ENCODE measurements at regions not wholly inside any gene's neighbourhood (a gene's known extent, or its start where the extent isn't known, plus 50 kb on each side); places are given as distances from the start of the nearest gene placed in this dataset.

DNA sequence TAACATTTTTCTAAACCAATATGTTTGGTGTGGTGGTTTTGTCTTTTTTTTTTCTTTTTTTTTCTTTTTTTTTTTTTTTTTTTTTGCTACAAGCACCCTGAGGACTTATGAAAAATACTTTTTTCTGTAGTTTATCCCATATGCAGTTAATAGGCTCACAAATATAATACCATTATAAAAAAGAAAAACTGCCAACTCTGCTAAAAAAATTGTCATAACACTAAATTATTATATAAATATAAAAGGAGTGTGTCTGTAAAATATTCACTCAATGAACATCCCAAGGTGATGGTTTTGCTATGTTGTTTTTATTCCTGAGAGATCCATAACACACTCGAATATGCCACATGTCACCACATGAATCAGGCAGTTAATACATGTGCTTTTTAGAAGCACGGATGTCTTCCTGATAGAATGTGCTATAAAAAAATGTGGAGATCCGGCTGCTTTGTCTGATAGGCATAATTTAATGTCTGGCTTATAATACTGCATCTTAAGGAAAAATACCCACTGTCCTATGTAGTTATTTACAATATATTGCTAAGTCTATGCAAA lies 110.7 kb upstream of the ZNF507 start:
- H3K4me3 ChIP-seq (ENCODE audit: low read length) = no peak overlapping the region

DNA sequence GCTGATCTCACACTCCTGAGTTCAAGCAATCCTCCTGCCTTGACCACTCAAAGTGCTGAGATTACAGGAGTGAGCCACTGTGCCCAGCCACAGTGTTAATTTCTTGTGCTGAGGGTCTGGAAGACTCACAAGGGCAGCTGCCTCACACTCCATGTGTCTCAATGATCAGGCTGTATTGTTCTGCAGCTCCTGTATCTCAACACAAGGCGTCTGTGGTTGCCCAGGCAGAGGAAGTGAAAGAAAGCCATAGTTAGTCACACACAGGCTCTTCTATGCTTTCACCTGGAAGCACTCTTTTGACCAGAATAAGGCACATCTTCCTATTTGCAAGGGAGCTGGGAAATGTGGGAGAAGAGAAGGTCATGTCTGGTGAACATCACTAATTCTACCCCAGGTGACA lies 107.3 kb upstream of the ZNF507 start:
- Histone ChIP-seq H4K20me1 (ENCODE audit: insufficient read depth, low read length) (no peaks in the 10 kb centered on the region), H3K27ac (ENCODE audit: low read length) (no peak overlapping the region), H3K9ac (ENCODE audit: low read length) (no peak overlapping the region), H2AFZ (ENCODE audit: low read depth, low read length) (no peak overlapping the region), H3K27me3 (ENCODE audit: low read depth, low read length) (0 out of 2 replicates have a peak, but pooled peaks cover 3% of the 10 kb centered on the region), H3K36me3 (replicated peaks; ENCODE audit: low read depth, low read length) (no peaks in the 10 kb centered on the region), H3K79me2 (ENCODE audit: low read length) (no peaks in the 10 kb centered on the region), H3K4me3 (ENCODE audit: low read length) (no peak overlapping the region), H3K4me1 (ENCODE audit: low read length) (peaks cover 3% of the 10 kb centered on the region; the same call in 1 of the 2 replicates), H3K4me2 (ENCODE audit: low read length) (no peak overlapping the region), H3K9me3 (ENCODE audit: insufficient read depth, low read length) (no peaks in the 10 kb centered on the region)
- TF ChIP-seq, protein P1, sequence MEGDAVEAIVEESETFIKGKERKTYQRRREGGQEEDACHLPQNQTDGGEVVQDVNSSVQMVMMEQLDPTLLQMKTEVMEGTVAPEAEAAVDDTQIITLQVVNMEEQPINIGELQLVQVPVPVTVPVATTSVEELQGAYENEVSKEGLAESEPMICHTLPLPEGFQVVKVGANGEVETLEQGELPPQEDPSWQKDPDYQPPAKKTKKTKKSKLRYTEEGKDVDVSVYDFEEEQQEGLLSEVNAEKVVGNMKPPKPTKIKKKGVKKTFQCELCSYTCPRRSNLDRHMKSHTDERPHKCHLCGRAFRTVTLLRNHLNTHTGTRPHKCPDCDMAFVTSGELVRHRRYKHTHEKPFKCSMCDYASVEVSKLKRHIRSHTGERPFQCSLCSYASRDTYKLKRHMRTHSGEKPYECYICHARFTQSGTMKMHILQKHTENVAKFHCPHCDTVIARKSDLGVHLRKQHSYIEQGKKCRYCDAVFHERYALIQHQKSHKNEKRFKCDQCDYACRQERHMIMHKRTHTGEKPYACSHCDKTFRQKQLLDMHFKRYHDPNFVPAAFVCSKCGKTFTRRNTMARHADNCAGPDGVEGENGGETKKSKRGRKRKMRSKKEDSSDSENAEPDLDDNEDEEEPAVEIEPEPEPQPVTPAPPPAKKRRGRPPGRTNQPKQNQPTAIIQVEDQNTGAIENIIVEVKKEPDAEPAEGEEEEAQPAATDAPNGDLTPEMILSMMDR (IDR thresholded peaks at IDR 0.05; ENCODE audit: low read depth, low read length) = no peak
- no peak for TF ChIP-seq EZH2phosphoT487 (IDR thresholded peaks at IDR 0.05; ENCODE audit: low read depth)

More for the DNA sequence above, 110.7 kb upstream of the ZNF507 start:
- Histone ChIP-seq H4K20me1 (ENCODE audit: insufficient read depth, low read length) (no peaks in the 10 kb centered on the region), H3K79me2 (ENCODE audit: low read length) (no peaks in the 10 kb centered on the region), H3K36me3 (replicated peaks; ENCODE audit: low read depth, low read length) (no peaks in the 10 kb centered on the region), H3K27ac (ENCODE audit: low read length) (no peak overlapping the region), H3K9ac (ENCODE audit: low read length) (no peak overlapping the region), H3K27me3 (ENCODE audit: low read depth, low read length) (0 out of 2 replicates have a peak, but pooled peaks cover 3% of the 10 kb centered on the region), H3K4me2 (ENCODE audit: low read length) (no peak overlapping the region), H3K4me1 (ENCODE audit: low read length) (peaks cover 3% of the 10 kb centered on the region; the same call in 1 of the 2 replicates), H3K9me3 (ENCODE audit: insufficient read depth, low read length) (no peaks in the 10 kb centered on the region), H2AFZ (ENCODE audit: low read depth, low read length) (no peak overlapping the region)
- no peak for TF ChIP-seq EZH2phosphoT487 (IDR thresholded peaks at IDR 0.05; ENCODE audit: low read depth)
- TF ChIP-seq, protein P1 (IDR thresholded peaks at IDR 0.05; ENCODE audit: low read depth, low read length) = no peak

DNA sequence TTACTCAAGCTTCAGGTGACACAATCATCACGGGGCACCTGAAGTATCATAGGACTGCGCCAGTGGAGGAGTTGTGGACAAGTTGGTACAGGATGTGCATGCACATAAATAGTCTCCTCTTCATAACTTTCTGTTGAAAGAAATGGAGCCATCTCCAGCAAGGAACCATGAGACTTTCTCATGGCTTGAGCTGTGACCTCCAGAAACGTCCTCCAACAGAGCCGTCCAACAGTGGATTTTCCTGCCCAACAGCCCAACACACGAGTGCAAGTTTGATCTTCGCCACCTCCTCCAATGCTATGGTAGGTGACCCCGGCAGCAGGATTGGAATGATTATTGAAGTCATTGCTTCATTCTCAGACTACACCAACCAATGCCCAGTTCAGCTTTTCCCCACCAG lies 105.1 kb upstream of the ZNF507 start:
- no peaks in the 10 kb centered on the region for H3K79me2 ChIP-seq (ENCODE audit: low read length)
- H3K4me3 ChIP-seq (ENCODE audit: low read length) = no peak overlapping the region
- H3K4me2 ChIP-seq (ENCODE audit: low read length) = no peak overlapping the region
- no peak overlapping the region for H3K9ac ChIP-seq (ENCODE audit: low read length)
- H4K20me1 ChIP-seq (ENCODE audit: insufficient read depth, low read length) = no peaks in the 10 kb centered on the region
- 0 out of 2 replicates have a peak, but pooled peaks cover 3% of the 10 kb centered on the region for H3K27me3 ChIP-seq (ENCODE audit: low read depth, low read length)
- no peaks in the 10 kb centered on the region for H3K36me3 ChIP-seq (replicated peaks; ENCODE audit: low read depth, low read length)
- TF ChIP-seq, protein P1 (IDR thresholded peaks at IDR 0.05; ENCODE audit: low read depth, low read length) = no peak
- TF ChIP-seq EZH2phosphoT487 (IDR thresholded peaks at IDR 0.05; ENCODE audit: low read depth) = no peak
- no peak overlapping the region for H3K27ac ChIP-seq (ENCODE audit: low read length)
- H3K4me1 ChIP-seq (ENCODE audit: low read length) = peaks cover 3% of the 10 kb centered on the region; the same call in 1 of the 2 replicates
- no peak overlapping the region for H2AFZ ChIP-seq (ENCODE audit: low read depth, low read length)
- H3K9me3 ChIP-seq (ENCODE audit: insufficient read depth, low read length) = no peaks in the 10 kb centered on the region

DNA sequence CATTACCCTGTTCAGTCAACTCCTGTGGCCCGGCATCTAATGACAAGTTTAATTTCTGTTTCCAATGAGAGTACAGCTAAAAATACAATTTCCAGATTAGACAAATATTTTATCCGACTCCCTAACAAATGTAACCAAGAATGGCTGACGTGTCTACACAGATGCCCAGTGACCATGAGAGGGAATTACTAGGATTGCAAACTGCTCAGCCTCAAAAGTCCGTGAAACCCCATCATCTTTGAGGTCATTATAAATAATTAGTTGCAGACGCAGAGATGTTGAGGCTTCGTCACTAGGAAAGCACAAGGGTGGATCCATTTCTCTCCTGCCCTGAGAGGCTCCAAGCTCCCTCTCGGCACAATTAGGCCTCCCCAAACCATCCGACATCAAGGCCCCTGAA lies 104.1 kb upstream of the ZNF507 start:
- Histone ChIP-seq H3K4me1 (ENCODE audit: low read length) (peaks cover 3% of the 10 kb centered on the region; the same call in 1 of the 2 replicates), H2AFZ (ENCODE audit: low read depth, low read length) (no peak overlapping the region), H3K79me2 (ENCODE audit: low read length) (no peaks in the 10 kb centered on the region), H4K20me1 (ENCODE audit: insufficient read depth, low read length) (no peaks in the 10 kb centered on the region), H3K4me3 (ENCODE audit: low read length) (no peak overlapping the region), H3K27ac (ENCODE audit: low read length) (no peak overlapping the region), H3K4me2 (ENCODE audit: low read length) (no peak overlapping the region), H3K27me3 (ENCODE audit: low read depth, low read length) (no peaks in the 10 kb centered on the region), H3K9ac (ENCODE audit: low read length) (no peak overlapping the region), H3K9me3 (ENCODE audit: insufficient read depth, low read length) (no peaks in the 10 kb centered on the region), H3K36me3 (replicated peaks; ENCODE audit: low read depth, low read length) (no peaks in the 10 kb centered on the region)
- no peak for TF ChIP-seq EZH2phosphoT487 (IDR thresholded peaks at IDR 0.05; ENCODE audit: low read depth)
- TF ChIP-seq, protein P1 (IDR thresholded peaks at IDR 0.05; ENCODE audit: low read depth, low read length) = no peak

Measured in OCI-LY3 (cell line).